ENCODE measurements at regions not wholly inside any gene's neighbourhood (a gene's known extent, or its start where the extent isn't known, plus 50 kb on each side); places are given as distances from the start of the nearest gene placed in this dataset.

- Histone ChIP-seq H3K27ac (ENCODE audit: insufficient read depth, low read depth, low read length) (no peak overlapping the region), H4K20me1 (replicated peaks; ENCODE audit: control insufficient read depth, extremely low read depth, insufficient read depth, low read length) (no peaks in the 10 kb centered on the region), H3K9me3 (replicated peaks; ENCODE audit: control insufficient read depth, insufficient read depth, low read length) (no peaks in the 10 kb centered on the region), H3K4me1 (ENCODE audit: control insufficient read depth, extremely low read depth, insufficient read depth, low read length) (no peaks in the 10 kb centered on the region), H2AFZ (ENCODE audit: low read depth, low read length) (no peak overlapping the region), H3K9ac (replicated peaks; ENCODE audit: extremely low read depth, insufficient read depth, low read length) (no peak overlapping the region), H3K4me2 (ENCODE audit: insufficient read depth, low read length) (no peak overlapping the region), H3K9me1 (replicated peaks; ENCODE audit: control insufficient read depth, extremely low read depth, insufficient read depth, low read length) (no peaks in the 10 kb centered on the region), H3K79me2 (ENCODE audit: control insufficient read depth, insufficient read depth, low read length) (no peaks in the 10 kb centered on the region), H3K36me3 (ENCODE audit: control insufficient read depth in 2 of 2, extremely low read depth in 1 of 2, insufficient read depth in 2 of 2, low read length in 2 of 2) (no peaks in the 10 kb centered on the region), H3K27me3 (ENCODE audit: control insufficient read depth in 2 of 2, insufficient read depth in 2 of 2, low read length in 2 of 2) (no peaks in the 10 kb centered on the region), H3K4me3 (replicated peaks in 1 of 3; ENCODE audit: insufficient read depth in 1 of 3, low read depth in 1 of 3, low read length in 3 of 3) (no peak overlapping the region)
- intact Hi-C loops (cut with micrococcal nuclease): no loop called here
- TF ChIP-seq EZH2 (IDR thresholded peaks at IDR 0.05; ENCODE audit: borderline replicate concordance, low read depth, low read length, severe bottlenecking) (no peak), GATA2 (IDR thresholded peaks at IDR 0.05; ENCODE audit: insufficient read depth, insufficient read length, low read depth, low read length) (no peak), JUN (IDR thresholded peaks at IDR 0.05; ENCODE audit: borderline replicate concordance, insufficient read depth, insufficient read length, low read depth) (no peak), MAX (IDR thresholded peaks at IDR 0.05; ENCODE audit: insufficient read depth, insufficient read length) (no peak), POLR2A (IDR thresholded peaks at IDR 0.05; ENCODE audit: low read depth, low read length) (no peak), CTCF (IDR thresholded peaks at IDR 0.05; ENCODE audit: extremely low read depth in 1 of 2, insufficient read depth in 1 of 2, low read depth in 1 of 2, low read length in 2 of 2) (no peak)
- FAIRE-seq (no peak), DNase-seq (ENCODE audit: low read depth, low spot score) (no peak)
- no TSS peak for BruUV-seq (replicated peaks)
- ChIA-PET CTCF (interaction anchor here (0.6 kb wide), 1 partner anchor 34 kb away, joined by 3 read pairs; no protein-coding TSS in a partner anchor), POLR2A (no interaction called here)
- dilution Hi-C loops (cut with MboI; ENCODE audit: extremely low pct_ligation_motif_present, low sequenced_read_pairs): no loop called here
Observed at GRCh38 chr20:40319741-40320516, 369.1 kb downstream of the MAFB start.
